ENCODE measurements at regions not wholly inside any gene's neighbourhood (a gene's known extent, or its start where the extent isn't known, plus 50 kb on each side); places are given as distances from the start of the nearest gene placed in this dataset.

GRCh38 chr4:170538821-170539473 lies 449.2 kb upstream of the AADAT start:
- TF ChIP-seq CTCF (IDR thresholded peaks at IDR 0.05; ENCODE audit: extremely low read depth in 1 of 2, insufficient read depth in 1 of 2, low read depth in 1 of 2, low read length in 2 of 2) (no peak), POLR2A (IDR thresholded peaks at IDR 0.05; ENCODE audit: low read depth, low read length) (no peak), EZH2 (IDR thresholded peaks at IDR 0.05; ENCODE audit: borderline replicate concordance, low read depth, low read length, severe bottlenecking) (no peak), POLR2AphosphoS5 (IDR thresholded peaks at IDR 0.05; ENCODE audit: insufficient read depth, low read depth, low read length) (no peak)
